ENCODE measurements at regions not wholly inside any gene's neighbourhood (a gene's known extent, or its start where the extent isn't known, plus 50 kb on each side); places are given as distances from the start of the nearest gene placed in this dataset.

- DNase-seq: no peak
- no peak for ATAC-seq
- Histone ChIP-seq H3K4me3 (no peak overlapping the region), H3K4me1 (no peaks in the 10 kb centered on the region), H3K27me3 (peaks cover 27% of the 10 kb centered on the region), H3K36me3 (no peaks in the 10 kb centered on the region), H3K27ac (no peak overlapping the region), H3K9me3 (no peaks in the 10 kb centered on the region)
- TF ChIP-seq CTCF (IDR thresholded peaks at IDR 0.05): no peak
- intact Hi-C loops (cut with DNase I): no loop called here
These were observed 216.3 kb downstream of the PHETA1 start for GRCh38 chr12:111152561-111152960.

GRCh38 chr12:111150921-111151840 lies 217.7 kb downstream of the PHETA1 start:
- no peak for DNase-seq
- no peak for TF ChIP-seq CTCF (IDR thresholded peaks at IDR 0.05)
- Histone ChIP-seq H3K27me3 (peaks cover 20% of the 10 kb centered on the region), H3K4me3 (no peak overlapping the region), H3K9me3 (no peaks in the 10 kb centered on the region), H3K4me1 (no peaks in the 10 kb centered on the region), H3K36me3 (no peaks in the 10 kb centered on the region), H3K27ac (no peak overlapping the region)
- intact Hi-C loops (cut with DNase I): no loop called here
- no peak for ATAC-seq

- H3K27ac ChIP-seq: no peak overlapping the region
- H3K27me3 ChIP-seq: peaks cover 20% of the 10 kb centered on the region
- intact Hi-C loops (cut with DNase I): no loop called here
- no peaks in the 10 kb centered on the region for H3K4me1 ChIP-seq
- DNase-seq: no peak
- no peak for ATAC-seq
- H3K36me3 ChIP-seq: no peaks in the 10 kb centered on the region
- no peak for TF ChIP-seq CTCF (IDR thresholded peaks at IDR 0.05)
- no peak overlapping the region for H3K4me3 ChIP-seq
- no peaks in the 10 kb centered on the region for H3K9me3 ChIP-seq
These were observed 218.5 kb downstream of the PHETA1 start for GRCh38 chr12:111150360-111150759.

GRCh38 chr12:111149299-111149698 lies 219.6 kb downstream of the PHETA1 start:
- TF ChIP-seq CTCF (IDR thresholded peaks at IDR 0.05): no peak
- Histone ChIP-seq H3K27me3 (peaks cover 13% of the 10 kb centered on the region), H3K27ac (no peak overlapping the region), H3K4me3 (no peak overlapping the region), H3K9me3 (no peaks in the 10 kb centered on the region), H3K36me3 (no peaks in the 10 kb centered on the region), H3K4me1 (no peaks in the 10 kb centered on the region)
- intact Hi-C loops (cut with DNase I): no loop called here
- ATAC-seq (no peak), DNase-seq (no peak)

GRCh38 chr12:111148005-111148404 lies 220.9 kb downstream of the PHETA1 start:
- TF ChIP-seq CTCF (IDR thresholded peaks at IDR 0.05): no peak
- intact Hi-C loops (cut with DNase I): no loop called here
- peaks cover 4% of the 10 kb centered on the region for H3K27me3 ChIP-seq
- no peaks in the 10 kb centered on the region for H3K36me3 ChIP-seq
- H3K4me3 ChIP-seq: no peak overlapping the region
- H3K9me3 ChIP-seq: no peaks in the 10 kb centered on the region
- H3K27ac ChIP-seq: no peak overlapping the region
- no peaks in the 10 kb centered on the region for H3K4me1 ChIP-seq
- ATAC-seq (no peak), DNase-seq (no peak)

Data from upper lobe of right lung (tissue), 1 donor.